D721Med (cell line): ENCODE measurements at regions not wholly inside any gene's neighbourhood (a gene's known extent, or its start where the extent isn't known, plus 50 kb on each side); places are given as distances from the start of the nearest gene placed in this dataset.

Experiments used
- DNase-seq: peaks from one replicate; pipeline ENCODE4 v3.0.0; 2011; ENCODE audit warnings: low spot score; ENCODE audit not compliant: insufficient read length
- FAIRE-seq: peaks from 2 replicates; lab custom pipeline; 2011; peaks lifted over from hg19 to GRCh38; lab: Jason Lieb, UNC
- CTCF ChIP-seq: IDR thresholded peaks from 2 replicates; pipeline ENCODE4 v1.5.1; 2012; ENCODE audit warnings: mild to moderate bottlenecking, control low read depth; ENCODE audit not compliant: insufficient read depth; ENCODE audit errors: missing control alignments

GRCh38 chr20:52812231-52812847, 159.8 kb upstream of the TSHZ2 start:
- no peak for FAIRE-seq
- no peak for DNase-seq
- TF ChIP-seq CTCF = no peak

- no peak for TF ChIP-seq CTCF
- DNase-seq (no peak), FAIRE-seq (no peak)
Measured at GRCh38 chr20:52809003-52809402, 163.2 kb upstream of the TSHZ2 start.

DNA sequence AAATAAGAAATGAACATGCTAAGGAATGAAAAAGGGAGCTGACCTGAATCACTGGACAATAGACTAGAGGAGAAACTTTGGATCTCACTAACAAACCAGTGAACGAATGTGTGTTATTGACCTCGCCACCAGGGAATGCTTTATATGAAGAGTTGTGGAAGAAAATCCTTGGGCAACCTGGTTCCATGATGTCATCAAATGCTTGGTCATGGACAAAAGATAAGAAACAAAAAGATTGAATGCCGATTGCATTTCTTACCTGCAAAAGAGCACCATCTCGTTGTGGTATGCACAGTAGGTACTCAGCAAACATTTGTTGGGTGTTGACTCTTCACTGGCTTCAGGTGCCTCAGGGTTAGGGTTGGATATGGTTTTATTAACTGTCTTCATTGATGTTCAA, 165.2 kb upstream of the TSHZ2 start:
- no peak for FAIRE-seq
- no peak for DNase-seq
- TF ChIP-seq CTCF = no peak

- FAIRE-seq = no peak
- no peak for DNase-seq
- TF ChIP-seq CTCF = no peak
Measured at GRCh38 chr20:52805843-52806242, 166.3 kb upstream of the TSHZ2 start.

DNA sequence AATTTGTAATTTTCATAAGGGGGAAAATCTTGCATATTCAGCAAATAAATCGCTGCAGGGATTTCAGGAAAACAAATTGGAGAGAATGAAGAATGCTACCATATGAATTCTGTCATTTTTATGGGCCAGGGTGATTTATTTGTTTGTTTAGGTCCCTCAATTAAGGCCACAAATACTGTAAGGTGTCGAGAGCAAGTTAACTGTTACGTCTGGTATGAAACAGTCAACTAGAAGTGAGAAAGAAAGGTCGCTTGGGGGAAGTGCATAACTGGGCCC, 166.9 kb upstream of the TSHZ2 start:
- FAIRE-seq = no peak

DNA sequence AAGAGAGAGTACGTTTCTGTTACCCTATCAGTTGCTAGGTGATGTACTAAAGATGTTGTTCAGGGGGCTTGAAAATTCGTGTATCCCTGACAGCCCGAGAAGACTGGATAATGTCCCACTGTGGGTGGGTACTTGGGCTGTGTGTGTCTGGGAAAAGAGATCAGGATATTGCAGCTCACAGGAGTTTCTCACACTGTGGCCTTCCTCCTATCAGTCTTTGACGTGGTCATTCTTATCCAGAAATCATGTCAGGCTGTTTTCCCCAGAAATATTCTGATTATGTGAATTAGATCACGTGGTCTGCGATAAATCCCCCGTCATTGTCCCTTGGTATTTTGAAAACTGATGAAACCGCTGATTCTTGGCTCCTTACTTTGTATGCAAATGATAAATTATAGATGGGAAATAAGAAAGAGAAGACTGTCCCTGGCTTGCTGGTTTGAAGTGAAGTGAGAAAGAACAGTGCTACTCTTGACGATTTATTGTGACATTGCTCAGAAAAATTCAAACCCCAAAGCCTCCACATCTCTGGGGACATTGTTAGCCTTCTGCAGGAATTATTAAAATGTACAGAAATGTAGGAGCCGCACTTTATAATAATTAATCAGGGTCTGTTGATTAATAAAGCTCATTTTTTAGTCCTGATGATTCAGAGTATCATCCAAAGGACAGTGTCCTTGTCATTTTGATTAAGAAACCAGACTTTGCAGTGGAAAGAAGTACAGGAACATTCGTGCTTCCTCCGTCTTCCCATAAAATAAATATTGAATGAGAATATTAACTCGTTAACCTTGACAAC, 167.5 kb upstream of the TSHZ2 start:
- DNase-seq (no peak), FAIRE-seq (no peak)
- no peak for TF ChIP-seq CTCF

More for the DNA sequence above, 166.9 kb upstream of the TSHZ2 start:
- no peak for TF ChIP-seq CTCF
- DNase-seq = no peak

- no peak for TF ChIP-seq CTCF
- FAIRE-seq = no peak
- DNase-seq = no peak
Measured at GRCh38 chr20:52801628-52802006, 170.5 kb upstream of the TSHZ2 start.
